Kidney (tissue), 13 donors: ENCODE measurements at regions not wholly inside any gene's neighbourhood (a gene's known extent, or its start where the extent isn't known, plus 50 kb on each side); places are given as distances from the start of the nearest gene placed in this dataset.
"Not testable (repeated sequence)": the region's sequence is repeated elsewhere in the genome, so short reads cannot be mapped to it uniquely, and the experiment has no call there.

Experiments used
- DNase-seq, 5 donors: peaks; one replicate each; pipeline ENCODE4 v3.0.0-alpha.2; 2013 to 2020
- FAIRE-seq: peaks from 2 replicates; lab custom pipeline; 2012; peaks lifted over from hg19 to GRCh38; lab: Jason Lieb, UNC
- H3K27ac ChIP-seq, 2 donors: one replicate each; pipeline ENCODE4 v1.7.0; 2013; ENCODE audit warnings: low read depth in 2 of 2, low read length in 2 of 2, inconsistent platforms in 1 of 2
- H3K27me3 ChIP-seq: one replicate; pipeline ENCODE4 v1.7.1; 2013; ENCODE audit warnings: low read length, inconsistent platforms; ENCODE audit not compliant: control insufficient read depth, insufficient read depth
- H3K36me3 ChIP-seq, 3 donors: one replicate each; pipeline versions ENCODE4 v1.7.0 to v1.7.1; 2013; ENCODE audit warnings: low read length in 3 of 3, control low read depth in 1 of 3, inconsistent platforms in 1 of 3; ENCODE audit not compliant: insufficient read depth in 3 of 3, control insufficient read depth in 2 of 3
- H3K4me1 ChIP-seq, 3 donors: one replicate each; pipeline versions ENCODE4 v1.7.0 to v1.7.1; 2013; ENCODE audit warnings: low read length in 3 of 3, inconsistent platforms in 1 of 3, low read depth in 1 of 3; ENCODE audit not compliant: control insufficient read depth in 2 of 3, insufficient read depth in 2 of 3
- H3K4me3 ChIP-seq, 3 donors: one replicate each; pipeline versions ENCODE4 v1.7.0 to v1.8.1; 2013; ENCODE audit warnings: low read length in 3 of 3, control low read depth in 1 of 3, inconsistent platforms in 1 of 3
- H3K9ac ChIP-seq, 3 donors: one replicate each; pipeline versions ENCODE4 v1.7.0 to v1.7.1; 2013; ENCODE audit warnings: low read length in 3 of 3, control low read depth in 1 of 3, inconsistent platforms in 1 of 3
- H3K9me3 ChIP-seq, 3 donors: one replicate each; pipeline versions ENCODE4 v1.7.0 to v1.7.1; 2013; ENCODE audit warnings: low read length in 3 of 3, control low read depth in 1 of 3, inconsistent platforms in 1 of 3; ENCODE audit not compliant: control insufficient read depth in 2 of 3, insufficient read depth in 1 of 3
- intact Hi-C: fragments of 100-400 bp; cut with DNase I; formaldehyde crosslinking; loops from one replicate; pipeline ENCODE4 v1.11.1; 2022
- TF ChIP-seq, protein P1 (sequence below): IDR thresholded peaks from 3 replicates; pipeline ENCODE4 v1.5.1; 2012; ENCODE audit warnings: mild to moderate bottlenecking, moderate library complexity, borderline replicate concordance; ENCODE audit not compliant: insufficient read depth; ENCODE audit errors: extremely low read depth
- donor health status: control.
- donor health status: control.
- donor health status: control.
- donor health status: control.
- donor health status: control.
- donor health status: DM: yes; HTN: yes; CAD: no.
- donor health status: Normal renal cell carcinoma (clear cell type).

DNA sequence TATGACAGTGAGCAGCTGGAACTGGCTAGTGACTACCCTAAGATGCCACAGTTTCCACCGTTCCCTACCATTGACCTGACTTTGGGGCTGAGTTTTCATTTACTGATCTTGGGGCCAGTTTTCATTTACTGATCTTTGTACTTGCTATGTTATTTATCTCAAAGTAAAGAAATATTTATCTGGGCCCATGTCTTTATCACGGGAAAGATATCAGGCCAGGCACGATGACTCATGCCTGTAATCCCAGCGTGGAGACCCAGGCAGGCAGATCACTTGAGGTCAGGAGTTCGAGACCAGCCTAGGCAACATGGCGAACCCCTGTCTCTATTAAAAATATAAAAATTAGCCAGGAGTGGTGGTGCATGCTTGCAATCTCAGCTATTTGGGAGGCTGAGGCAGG lies 83.5 kb downstream of the EOMES start:
- FAIRE-seq (no peak), DNase-seq (no peak)
- Histone ChIP-seq H3K9me3 (no peaks in the 10 kb centered on the region), H3K27ac (no peak overlapping the region), H3K4me1 (peaks cover 0 to 21% (median 4%) of the 10 kb centered on the region in 3 donors), H3K36me3 (no peaks in the 10 kb centered on the region), H3K27me3 (no peaks in the 10 kb centered on the region), H3K9ac (no peak overlapping the region), H3K4me3 (no peak overlapping the region)
- TF ChIP-seq, protein P1, sequence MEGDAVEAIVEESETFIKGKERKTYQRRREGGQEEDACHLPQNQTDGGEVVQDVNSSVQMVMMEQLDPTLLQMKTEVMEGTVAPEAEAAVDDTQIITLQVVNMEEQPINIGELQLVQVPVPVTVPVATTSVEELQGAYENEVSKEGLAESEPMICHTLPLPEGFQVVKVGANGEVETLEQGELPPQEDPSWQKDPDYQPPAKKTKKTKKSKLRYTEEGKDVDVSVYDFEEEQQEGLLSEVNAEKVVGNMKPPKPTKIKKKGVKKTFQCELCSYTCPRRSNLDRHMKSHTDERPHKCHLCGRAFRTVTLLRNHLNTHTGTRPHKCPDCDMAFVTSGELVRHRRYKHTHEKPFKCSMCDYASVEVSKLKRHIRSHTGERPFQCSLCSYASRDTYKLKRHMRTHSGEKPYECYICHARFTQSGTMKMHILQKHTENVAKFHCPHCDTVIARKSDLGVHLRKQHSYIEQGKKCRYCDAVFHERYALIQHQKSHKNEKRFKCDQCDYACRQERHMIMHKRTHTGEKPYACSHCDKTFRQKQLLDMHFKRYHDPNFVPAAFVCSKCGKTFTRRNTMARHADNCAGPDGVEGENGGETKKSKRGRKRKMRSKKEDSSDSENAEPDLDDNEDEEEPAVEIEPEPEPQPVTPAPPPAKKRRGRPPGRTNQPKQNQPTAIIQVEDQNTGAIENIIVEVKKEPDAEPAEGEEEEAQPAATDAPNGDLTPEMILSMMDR, result no peak
- intact Hi-C loops, result no loop called here

DNA sequence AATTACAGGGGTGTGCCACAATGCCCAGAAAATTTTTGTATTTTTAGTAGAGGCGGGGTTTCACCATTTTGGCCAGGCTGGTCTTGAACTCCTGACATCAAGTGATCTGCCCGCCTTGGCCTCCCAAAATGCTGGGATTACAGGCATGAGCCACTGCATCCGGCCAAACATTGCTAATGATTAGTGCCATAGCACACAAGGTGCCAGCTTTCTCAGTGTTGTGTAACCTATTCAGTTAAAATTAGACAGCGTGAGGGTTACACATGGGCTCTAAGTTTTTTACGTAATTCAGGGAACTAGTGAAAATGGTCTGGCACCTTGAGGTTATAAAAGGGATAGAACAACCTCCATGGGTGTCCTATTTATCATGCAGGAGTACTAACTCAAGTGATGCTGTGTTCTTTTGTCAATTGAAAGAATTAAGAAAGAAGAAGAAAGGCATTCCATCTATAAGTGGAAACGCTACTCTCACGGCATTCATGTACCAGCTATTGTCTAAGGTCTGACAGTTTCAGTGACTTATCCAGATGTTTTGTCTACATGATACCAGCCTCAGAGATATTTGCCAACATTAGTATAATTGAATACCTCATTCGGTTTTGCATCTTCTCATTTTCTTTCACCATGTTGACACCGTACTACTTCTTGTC lies 84.7 kb downstream of the EOMES start:
- DNase-seq, result no peak
- Histone ChIP-seq H3K4me3 (no peak overlapping the region), H3K36me3 (no peaks in the 10 kb centered on the region), H3K9me3 (no peaks in the 10 kb centered on the region), H3K27ac (peak overlapping the region; percentile 17 to 53), H3K27me3 (no peaks in the 10 kb centered on the region), H3K9ac (no peak overlapping the region), H3K4me1 (peaks cover 0 to 11% (median 4%) of the 10 kb centered on the region in 3 donors)
- intact Hi-C loops, result no loop called here
- no peak for FAIRE-seq
- TF ChIP-seq, protein P1, result no peak

GRCh38 chr3:27635006-27635405 lies 87.1 kb downstream of the EOMES start:
- H3K9me3 ChIP-seq, H3K4me3 ChIP-seq, DNase-seq, H3K27ac ChIP-seq, intact Hi-C loops, H3K36me3 ChIP-seq, FAIRE-seq, H3K9ac ChIP-seq, H3K27me3 ChIP-seq: not testable (repeated sequence)
- H3K4me1 ChIP-seq, result peaks cover 0 to 11% (median 0%) of the 10 kb centered on the region in 3 donors

- no peaks in the 10 kb centered on the region for H3K36me3 ChIP-seq
- no peak for DNase-seq
- no peak for FAIRE-seq
- intact Hi-C loops, result no loop called here
- no peaks in the 10 kb centered on the region for H3K9me3 ChIP-seq
- TF ChIP-seq, protein P1, result no peak
- H3K27ac ChIP-seq, result peak overlapping the region; percentile 13 to 77
- peak overlapping the region in 2 of 3 donors; percentile 53 to 91 for H3K9ac ChIP-seq
- H3K27me3 ChIP-seq, result no peaks in the 10 kb centered on the region
- peak overlapping the region; percentile 65 to 80 (median 76) for H3K4me3 ChIP-seq
- peaks cover 0 to 7% (median 0%) of the 10 kb centered on the region in 3 donors for H3K4me1 ChIP-seq
These were observed 88.9 kb downstream of the EOMES start for GRCh38 chr3:27633224-27633545.
